ENCODE measurements at regions not wholly inside any gene's neighbourhood (a gene's known extent, or its start where the extent isn't known, plus 50 kb on each side); places are given as distances from the start of the nearest gene placed in this dataset.

DNA sequence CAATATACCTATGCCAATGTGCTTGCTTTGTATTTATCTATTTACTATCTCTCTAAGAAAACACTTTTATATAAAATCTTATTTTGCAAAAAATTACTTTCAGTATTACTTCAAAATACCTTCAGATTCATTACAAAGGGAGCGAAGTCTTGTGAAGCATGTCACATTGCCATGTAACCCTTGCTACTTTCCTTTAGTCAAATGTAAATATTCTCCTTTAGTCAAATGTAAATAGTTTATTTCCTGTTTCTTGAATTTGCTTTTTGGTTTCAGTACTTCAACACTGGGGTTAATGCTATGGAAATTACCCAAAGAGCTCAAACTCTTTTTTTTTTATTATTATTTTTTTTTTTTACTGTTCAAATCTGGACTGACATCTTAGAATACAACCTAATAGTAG lies 383.3 kb downstream of the GRXCR1 start:
- DNase-seq (ENCODE audit: insufficient read length, low spot score) (no peak), FAIRE-seq (no peak)
- TF ChIP-seq, protein P1, sequence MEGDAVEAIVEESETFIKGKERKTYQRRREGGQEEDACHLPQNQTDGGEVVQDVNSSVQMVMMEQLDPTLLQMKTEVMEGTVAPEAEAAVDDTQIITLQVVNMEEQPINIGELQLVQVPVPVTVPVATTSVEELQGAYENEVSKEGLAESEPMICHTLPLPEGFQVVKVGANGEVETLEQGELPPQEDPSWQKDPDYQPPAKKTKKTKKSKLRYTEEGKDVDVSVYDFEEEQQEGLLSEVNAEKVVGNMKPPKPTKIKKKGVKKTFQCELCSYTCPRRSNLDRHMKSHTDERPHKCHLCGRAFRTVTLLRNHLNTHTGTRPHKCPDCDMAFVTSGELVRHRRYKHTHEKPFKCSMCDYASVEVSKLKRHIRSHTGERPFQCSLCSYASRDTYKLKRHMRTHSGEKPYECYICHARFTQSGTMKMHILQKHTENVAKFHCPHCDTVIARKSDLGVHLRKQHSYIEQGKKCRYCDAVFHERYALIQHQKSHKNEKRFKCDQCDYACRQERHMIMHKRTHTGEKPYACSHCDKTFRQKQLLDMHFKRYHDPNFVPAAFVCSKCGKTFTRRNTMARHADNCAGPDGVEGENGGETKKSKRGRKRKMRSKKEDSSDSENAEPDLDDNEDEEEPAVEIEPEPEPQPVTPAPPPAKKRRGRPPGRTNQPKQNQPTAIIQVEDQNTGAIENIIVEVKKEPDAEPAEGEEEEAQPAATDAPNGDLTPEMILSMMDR (IDR thresholded peaks at IDR 0.05; ENCODE audit: insufficient read depth, missing control alignments) = no peak

DNA sequence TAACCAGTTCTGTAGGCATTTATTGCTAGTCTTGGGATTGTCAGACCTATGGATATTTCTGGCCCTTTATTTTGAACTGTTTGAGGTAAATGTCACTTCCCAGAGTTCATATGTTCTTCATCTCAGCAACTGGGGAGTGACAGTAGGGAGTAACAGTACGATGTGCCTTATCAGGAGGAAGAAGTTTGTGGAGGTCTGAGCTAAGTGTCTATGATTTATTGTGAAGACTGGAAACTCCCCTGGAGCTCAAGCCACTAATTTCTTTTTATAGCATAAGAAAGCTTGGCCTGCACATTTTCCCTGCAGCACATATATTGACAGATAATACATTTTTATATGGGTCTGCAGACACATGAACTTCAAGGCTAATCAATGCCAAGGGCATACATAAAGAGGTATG lies 383.8 kb downstream of the GRXCR1 start:
- TF ChIP-seq, protein P1 (IDR thresholded peaks at IDR 0.05; ENCODE audit: insufficient read depth, missing control alignments) = no peak
- FAIRE-seq (no peak), DNase-seq (ENCODE audit: insufficient read length, low spot score) (no peak)

DNA sequence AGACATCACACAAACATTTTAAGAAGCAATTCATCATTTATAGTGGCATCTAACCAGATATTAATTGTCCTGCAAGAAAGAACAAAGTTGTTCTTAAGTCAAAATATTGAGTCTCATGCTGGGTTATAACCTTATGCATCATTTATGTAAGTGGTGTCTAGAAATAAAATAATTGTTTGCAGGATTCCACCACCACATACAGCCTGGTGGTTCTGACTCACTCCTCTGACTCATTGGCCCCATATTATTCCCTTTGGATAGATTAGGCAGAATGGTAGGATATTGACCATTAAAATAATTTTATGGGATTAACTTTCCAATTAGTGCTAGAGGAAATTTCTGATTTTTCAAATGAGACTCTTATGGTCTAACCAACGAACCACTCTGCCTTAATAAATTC lies 384.5 kb downstream of the GRXCR1 start:
- DNase-seq (ENCODE audit: insufficient read length, low spot score) = no peak
- TF ChIP-seq, protein P1 (IDR thresholded peaks at IDR 0.05; ENCODE audit: insufficient read depth, missing control alignments) = no peak
- no peak for FAIRE-seq

DNA sequence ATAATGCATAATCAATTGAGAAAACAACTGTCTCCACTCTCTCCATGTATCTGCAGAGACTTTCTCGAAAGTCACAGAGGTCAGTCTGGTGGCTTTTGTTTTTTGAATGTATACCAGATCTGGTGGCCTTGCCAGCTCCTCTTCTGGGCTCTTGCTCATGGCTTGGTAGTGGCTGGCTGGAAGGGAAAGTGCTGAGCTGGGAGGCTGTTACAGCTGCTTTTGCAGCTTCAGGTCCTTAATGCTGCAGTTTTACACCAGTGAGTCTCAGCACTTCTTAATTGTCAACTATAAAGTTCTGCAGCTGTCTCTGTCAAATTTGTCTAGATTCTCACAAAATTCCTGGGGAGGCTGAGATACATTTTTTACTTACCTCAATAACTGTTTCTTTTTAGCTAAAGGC lies 390.0 kb downstream of the GRXCR1 start:
- TF ChIP-seq, protein P1 (IDR thresholded peaks at IDR 0.05; ENCODE audit: insufficient read depth, missing control alignments) = no peak
- DNase-seq (ENCODE audit: insufficient read length, low spot score) (no peak), FAIRE-seq (no peak)

DNA sequence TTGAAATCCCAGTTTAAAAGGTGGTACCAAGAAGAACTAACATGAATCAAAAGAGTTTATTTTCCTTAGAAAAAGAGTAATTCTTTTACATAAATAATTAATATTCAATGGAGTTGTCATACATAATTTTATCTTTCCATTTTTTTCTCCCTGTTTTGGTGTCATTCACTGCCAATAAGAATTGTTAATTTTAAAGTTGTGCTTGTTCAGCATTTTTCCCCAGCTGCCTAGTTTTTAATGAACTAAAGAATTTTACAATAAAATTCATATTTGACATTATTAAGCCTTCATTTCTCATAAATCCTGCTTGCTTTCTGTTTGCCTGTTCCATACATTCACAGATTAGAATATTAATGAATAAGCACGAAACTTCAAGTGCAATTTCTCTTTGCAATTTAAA lies 393.6 kb downstream of the GRXCR1 start:
- FAIRE-seq = no peak
- TF ChIP-seq, protein P1 (IDR thresholded peaks at IDR 0.05; ENCODE audit: insufficient read depth, missing control alignments) = no peak
- DNase-seq (ENCODE audit: insufficient read length, low spot score) = no peak

DNA sequence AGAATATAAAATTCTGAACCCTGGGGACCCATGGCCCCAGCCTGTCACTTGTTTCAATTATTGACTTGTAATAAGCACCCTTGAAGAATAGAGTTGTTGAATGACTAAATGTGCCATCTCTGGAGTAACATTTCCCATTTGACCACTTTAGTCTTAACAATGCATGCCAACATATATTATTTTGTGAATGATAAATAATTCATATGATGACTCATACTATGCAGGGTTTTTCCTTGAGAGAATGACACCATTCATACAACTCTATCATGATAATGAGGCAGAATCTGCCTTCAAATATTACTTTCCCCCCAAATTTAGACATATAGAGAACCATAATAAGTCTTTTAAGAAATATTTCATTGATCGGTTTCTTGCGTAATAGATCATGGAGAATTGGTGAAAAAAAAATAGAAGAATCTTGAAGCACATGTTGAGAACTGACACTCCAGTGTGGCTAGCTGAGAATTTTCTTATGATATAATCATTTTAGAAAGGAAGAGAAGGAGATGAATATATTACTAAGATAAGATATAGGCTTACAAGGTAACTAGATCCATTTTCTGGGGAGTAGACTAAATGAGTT lies 404.5 kb downstream of the GRXCR1 start:
- FAIRE-seq = no peak
- no peak for DNase-seq (ENCODE audit: insufficient read length, low spot score)
- TF ChIP-seq, protein P1 (IDR thresholded peaks at IDR 0.05; ENCODE audit: insufficient read depth, missing control alignments) = no peak

DNA sequence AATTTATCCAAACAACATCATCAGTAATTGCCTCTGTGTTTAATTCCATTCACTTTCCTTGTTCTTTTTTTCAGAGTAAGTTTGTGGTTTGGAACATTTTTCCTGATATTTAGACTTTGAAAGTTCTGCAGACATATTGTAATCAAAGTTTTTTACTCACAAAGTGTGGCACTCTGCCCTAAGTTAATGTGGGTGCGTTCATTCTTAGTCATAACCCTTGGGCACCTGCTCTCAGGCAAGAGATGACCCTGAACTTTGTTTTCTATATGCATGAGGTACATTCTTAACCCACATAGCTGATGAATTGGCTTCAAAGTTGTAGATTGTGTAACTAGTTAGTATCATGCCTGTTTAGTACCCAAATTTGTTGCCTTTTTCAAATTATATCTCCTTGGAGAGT lies 424.3 kb downstream of the GRXCR1 start:
- TF ChIP-seq, protein P1 (IDR thresholded peaks at IDR 0.05; ENCODE audit: insufficient read depth, missing control alignments) = no peak
- FAIRE-seq (no peak), DNase-seq (ENCODE audit: insufficient read length, low spot score) (no peak)
